ENCODE measurements at regions not wholly inside any gene's neighbourhood (a gene's known extent, or its start where the extent isn't known, plus 50 kb on each side); places are given as distances from the start of the nearest gene placed in this dataset.
A peak's percentile ranks its signal among the peaks of the same experiment; 100 is the strongest.

DNA sequence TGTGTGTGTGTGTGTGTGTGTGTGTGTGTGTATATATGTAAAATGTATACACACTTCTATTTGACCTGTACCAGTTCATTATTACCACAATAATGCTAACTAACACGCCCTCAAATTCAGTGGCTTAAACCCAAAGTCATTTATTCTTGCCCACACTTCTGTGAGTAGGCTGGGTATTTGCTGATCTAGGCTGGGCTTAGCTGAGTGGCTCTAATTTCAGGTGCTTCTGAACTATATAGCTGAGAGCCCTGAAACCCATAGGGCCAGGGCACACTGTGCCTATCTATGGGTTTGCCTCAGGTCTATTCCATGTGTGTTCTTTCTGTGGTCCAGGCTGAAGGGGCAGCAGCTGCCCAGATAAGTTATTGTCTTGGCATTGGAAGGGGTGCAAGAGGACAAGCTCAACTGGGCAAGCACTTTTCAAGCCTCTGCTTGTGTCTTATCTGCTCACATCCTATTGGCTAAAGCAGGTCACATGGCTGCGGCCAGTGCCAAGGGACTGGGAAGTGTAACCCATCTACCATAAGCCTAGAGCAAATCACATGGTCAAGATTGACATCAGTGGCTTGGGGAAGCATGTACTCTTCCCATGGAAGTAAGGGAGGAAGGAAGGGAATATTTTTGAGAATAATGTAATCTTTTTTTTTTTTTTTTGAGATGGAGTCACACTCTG, 139.9 kb downstream of the PALM2AKAP2 start:
- H3K9me3 ChIP-seq (ENCODE audit: control insufficient read depth, insufficient read depth, low read length) = no peaks in the 10 kb centered on the region
- H3K27ac ChIP-seq (ENCODE audit: insufficient read depth, low read length) = no peak overlapping the region
- POLR2A ChIA-PET (ENCODE audit: unreplicated experiment) = no interaction called here
- H3K9me1 ChIP-seq (ENCODE audit: insufficient read depth, low read length) = peaks cover 17% of the 10 kb centered on the region
- no peak overlapping the region for H2BK5ac ChIP-seq (ENCODE audit: low read depth, low read length, poor library complexity, severe bottlenecking)
- no peak for ATAC-seq (ENCODE audit: low read depth)
- BruUV-seq (replicated peaks) = no TSS peak
- H3K14ac ChIP-seq (replicated peaks; ENCODE audit: low read depth, low read length) = no peak overlapping the region
- peaks cover 21 to 49% of the 10 kb centered on the region in 2 experiments for H3K79me1 ChIP-seq (ENCODE audit: low read depth in 1 of 2, low read length in 2 of 2)
- TF ChIP-seq, protein P1, sequence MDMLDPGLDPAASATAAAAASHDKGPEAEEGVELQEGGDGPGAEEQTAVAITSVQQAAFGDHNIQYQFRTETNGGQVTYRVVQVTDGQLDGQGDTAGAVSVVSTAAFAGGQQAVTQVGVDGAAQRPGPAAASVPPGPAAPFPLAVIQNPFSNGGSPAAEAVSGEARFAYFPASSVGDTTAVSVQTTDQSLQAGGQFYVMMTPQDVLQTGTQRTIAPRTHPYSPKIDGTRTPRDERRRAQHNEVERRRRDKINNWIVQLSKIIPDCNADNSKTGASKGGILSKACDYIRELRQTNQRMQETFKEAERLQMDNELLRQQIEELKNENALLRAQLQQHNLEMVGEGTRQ (IDR thresholded peaks at IDR 0.05; ENCODE audit: low read depth, low read length) = peak; percentile 40; the same call in 1 of the 2 replicates
- TF ChIP-seq, protein P2, sequence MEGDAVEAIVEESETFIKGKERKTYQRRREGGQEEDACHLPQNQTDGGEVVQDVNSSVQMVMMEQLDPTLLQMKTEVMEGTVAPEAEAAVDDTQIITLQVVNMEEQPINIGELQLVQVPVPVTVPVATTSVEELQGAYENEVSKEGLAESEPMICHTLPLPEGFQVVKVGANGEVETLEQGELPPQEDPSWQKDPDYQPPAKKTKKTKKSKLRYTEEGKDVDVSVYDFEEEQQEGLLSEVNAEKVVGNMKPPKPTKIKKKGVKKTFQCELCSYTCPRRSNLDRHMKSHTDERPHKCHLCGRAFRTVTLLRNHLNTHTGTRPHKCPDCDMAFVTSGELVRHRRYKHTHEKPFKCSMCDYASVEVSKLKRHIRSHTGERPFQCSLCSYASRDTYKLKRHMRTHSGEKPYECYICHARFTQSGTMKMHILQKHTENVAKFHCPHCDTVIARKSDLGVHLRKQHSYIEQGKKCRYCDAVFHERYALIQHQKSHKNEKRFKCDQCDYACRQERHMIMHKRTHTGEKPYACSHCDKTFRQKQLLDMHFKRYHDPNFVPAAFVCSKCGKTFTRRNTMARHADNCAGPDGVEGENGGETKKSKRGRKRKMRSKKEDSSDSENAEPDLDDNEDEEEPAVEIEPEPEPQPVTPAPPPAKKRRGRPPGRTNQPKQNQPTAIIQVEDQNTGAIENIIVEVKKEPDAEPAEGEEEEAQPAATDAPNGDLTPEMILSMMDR (conservative IDR thresholded peaks at IDR 0.05; ENCODE audit: low read depth, low read length) = no peak
- H4K5ac ChIP-seq (ENCODE audit: low read depth, low read length) = no peak overlapping the region
- no peaks in the 10 kb centered on the region for H3K27me3 ChIP-seq (ENCODE audit: control insufficient read depth, insufficient read depth, low read length)
- in situ Hi-C loops (cut with MboI; ENCODE audit: low sequenced_read_pairs) = no loop called here
- DNase-seq = no peak
- dilution Hi-C loops (cut with HindIII; ENCODE audit: low sequenced_read_pairs, unreplicated experiment) = no loop called here
- no CpG with 5 or more reads among the region's 2 CpGs for WGBS, 2 experiments (ENCODE audit: extremely low coverage in 2 of 2, insufficient read length in 1 of 2)
- H2BK120ac ChIP-seq (ENCODE audit: low read depth, low read length) = no peak overlapping the region
- H3K23ac ChIP-seq (ENCODE audit: low read depth, low read length) = no peak overlapping the region
- no peak overlapping the region for H3K9ac ChIP-seq (ENCODE audit: low read depth, low read length)
- H3K4me3 ChIP-seq (ENCODE audit: insufficient read depth, low read depth, low read length) = no peak overlapping the region
- H4K91ac ChIP-seq (ENCODE audit: insufficient read depth, low read depth, low read length) = no peak overlapping the region
- no peak overlapping the region for H3K4me2 ChIP-seq (ENCODE audit: low read depth, low read length)
- peak overlapping the region; percentile 23; the same call in 1 of the 2 replicates for H2AK5ac ChIP-seq (ENCODE audit: low read depth, low read length)
- H2AFZ ChIP-seq (replicated peaks; ENCODE audit: low read length, poor library complexity) = no peak overlapping the region
- H3K56ac ChIP-seq (ENCODE audit: extremely low read depth, insufficient read depth, low read length) = no peak overlapping the region
- H3K36me3 ChIP-seq (ENCODE audit: control insufficient read depth, insufficient read depth, low read length) = peaks cover 2% of the 10 kb centered on the region; the same call in 1 of the 2 replicates
- H2BK20ac ChIP-seq (ENCODE audit: low read depth, low read length) = no peak overlapping the region; the same call in 1 of the 2 replicates
- intact Hi-C loops (cut with micrococcal nuclease) = no loop called here
- no peaks in the 10 kb centered on the region for H4K20me1 ChIP-seq (ENCODE audit: insufficient read depth, low read length)
- H2AK9ac ChIP-seq (replicated peaks; ENCODE audit: low read depth, low read length, poor library complexity) = no peak overlapping the region
- H3K4me1 ChIP-seq (ENCODE audit: control insufficient read depth, insufficient read depth, low read length) = no peaks in the 10 kb centered on the region; the same call in 1 of the 2 replicates
- CTCF ChIA-PET = no interaction called here
- H3K18ac ChIP-seq (ENCODE audit: low read depth, low read length) = no peak overlapping the region
- no peak overlapping the region for H2BK15ac ChIP-seq (ENCODE audit: low read depth, low read length)
- no peak overlapping the region for H3K4ac ChIP-seq (ENCODE audit: low read depth, low read length)
- H4K8ac ChIP-seq (ENCODE audit: low read depth in 2 of 2, low read length in 2 of 2) = no peak overlapping the region

All from IMR-90 (cell line).